ENCODE measurements at regions not wholly inside any gene's neighbourhood (a gene's known extent, or its start where the extent isn't known, plus 50 kb on each side); places are given as distances from the start of the nearest gene placed in this dataset.

DNA sequence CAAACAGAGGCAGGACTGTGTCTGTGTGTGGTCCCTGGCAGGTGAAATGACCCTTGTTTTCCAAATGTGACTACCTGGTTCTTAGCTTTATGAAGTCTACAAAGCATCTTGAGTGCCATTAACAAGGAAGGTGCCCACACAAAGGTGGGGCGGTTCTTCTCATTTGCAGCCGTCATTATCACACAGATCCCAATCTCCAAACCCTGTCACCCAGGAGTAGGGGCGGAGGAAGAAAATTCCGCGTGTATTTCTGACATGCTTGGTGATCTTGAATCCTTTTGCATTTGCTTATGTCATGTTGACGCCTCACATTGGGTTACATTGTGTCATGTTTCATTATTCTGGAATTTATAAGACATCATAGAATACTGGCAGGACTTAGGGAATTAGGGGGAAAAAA, 277.3 kb downstream of the VRK1 start:
- dilution Hi-C loops (cut with HindIII; ENCODE audit: low sequenced_read_pairs, unreplicated experiment) (no loop called here), in situ Hi-C loops (cut with MboI; ENCODE audit: low sequenced_read_pairs) (no loop called here), intact Hi-C loops (cut with micrococcal nuclease) (no loop called here)
- H3K79me1 ChIP-seq (ENCODE audit: low read depth in 1 of 2, low read length in 2 of 2) = no peaks in the 10 kb centered on the region
- no peak overlapping the region for H3K4ac ChIP-seq (ENCODE audit: low read depth, low read length)
- BruUV-seq (replicated peaks) = no TSS peak
- H3K9me1 ChIP-seq (ENCODE audit: insufficient read depth, low read length) = no peaks in the 10 kb centered on the region
- H2AK5ac ChIP-seq (ENCODE audit: low read depth, low read length) = no peak overlapping the region
- H2AFZ ChIP-seq (replicated peaks; ENCODE audit: low read length, poor library complexity) = no peak overlapping the region
- POLR2A ChIA-PET (ENCODE audit: unreplicated experiment) = no interaction called here
- no peak overlapping the region for H3K23ac ChIP-seq (ENCODE audit: low read depth, low read length)
- H4K8ac ChIP-seq (ENCODE audit: low read depth in 2 of 2, low read length in 2 of 2) = no peak overlapping the region
- H2BK15ac ChIP-seq (ENCODE audit: low read depth, low read length) = no peak overlapping the region
- no CpG with 5 or more reads among the region's 6 CpGs for WGBS, 2 experiments (ENCODE audit: extremely low coverage in 2 of 2, insufficient read length in 1 of 2)
- no peak overlapping the region for H2BK120ac ChIP-seq (ENCODE audit: low read depth, low read length)
- no peak overlapping the region for H3K4me3 ChIP-seq (ENCODE audit: insufficient read depth, low read depth, low read length)
- no peak overlapping the region for H2BK5ac ChIP-seq (ENCODE audit: low read depth, low read length, poor library complexity, severe bottlenecking)
- H3K18ac ChIP-seq (ENCODE audit: low read depth, low read length) = no peak overlapping the region
- H3K9me3 ChIP-seq (ENCODE audit: control insufficient read depth, insufficient read depth, low read length) = peaks cover 28% of the 10 kb centered on the region
- no peak overlapping the region for H3K14ac ChIP-seq (replicated peaks; ENCODE audit: low read depth, low read length)
- H2AK9ac ChIP-seq (replicated peaks; ENCODE audit: low read depth, low read length, poor library complexity) = no peak overlapping the region
- no peak for DNase-seq
- H3K9ac ChIP-seq (ENCODE audit: low read depth, low read length) = no peak overlapping the region
- ATAC-seq (ENCODE audit: low read depth) = no peak
- no peak overlapping the region for H3K56ac ChIP-seq (ENCODE audit: extremely low read depth, insufficient read depth, low read length)
- H2BK20ac ChIP-seq (ENCODE audit: low read depth, low read length) = no peak overlapping the region
- H3K36me3 ChIP-seq (ENCODE audit: control insufficient read depth, insufficient read depth, low read length) = no peaks in the 10 kb centered on the region
- no peak overlapping the region for H4K91ac ChIP-seq (ENCODE audit: insufficient read depth, low read depth, low read length)
- no peaks in the 10 kb centered on the region for H4K20me1 ChIP-seq (ENCODE audit: insufficient read depth, low read length)
- H4K5ac ChIP-seq (ENCODE audit: low read depth, low read length) = no peak overlapping the region
- H3K27me3 ChIP-seq (ENCODE audit: control insufficient read depth, insufficient read depth, low read length) = no peaks in the 10 kb centered on the region
- H3K4me2 ChIP-seq (ENCODE audit: low read depth, low read length) = no peak overlapping the region
- H3K27ac ChIP-seq (ENCODE audit: insufficient read depth, low read length) = no peak overlapping the region
- CTCF ChIA-PET = no interaction called here
- TF ChIP-seq, protein P1, sequence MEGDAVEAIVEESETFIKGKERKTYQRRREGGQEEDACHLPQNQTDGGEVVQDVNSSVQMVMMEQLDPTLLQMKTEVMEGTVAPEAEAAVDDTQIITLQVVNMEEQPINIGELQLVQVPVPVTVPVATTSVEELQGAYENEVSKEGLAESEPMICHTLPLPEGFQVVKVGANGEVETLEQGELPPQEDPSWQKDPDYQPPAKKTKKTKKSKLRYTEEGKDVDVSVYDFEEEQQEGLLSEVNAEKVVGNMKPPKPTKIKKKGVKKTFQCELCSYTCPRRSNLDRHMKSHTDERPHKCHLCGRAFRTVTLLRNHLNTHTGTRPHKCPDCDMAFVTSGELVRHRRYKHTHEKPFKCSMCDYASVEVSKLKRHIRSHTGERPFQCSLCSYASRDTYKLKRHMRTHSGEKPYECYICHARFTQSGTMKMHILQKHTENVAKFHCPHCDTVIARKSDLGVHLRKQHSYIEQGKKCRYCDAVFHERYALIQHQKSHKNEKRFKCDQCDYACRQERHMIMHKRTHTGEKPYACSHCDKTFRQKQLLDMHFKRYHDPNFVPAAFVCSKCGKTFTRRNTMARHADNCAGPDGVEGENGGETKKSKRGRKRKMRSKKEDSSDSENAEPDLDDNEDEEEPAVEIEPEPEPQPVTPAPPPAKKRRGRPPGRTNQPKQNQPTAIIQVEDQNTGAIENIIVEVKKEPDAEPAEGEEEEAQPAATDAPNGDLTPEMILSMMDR (conservative IDR thresholded peaks at IDR 0.05; ENCODE audit: low read depth, low read length) = no peak
- no peak for TF ChIP-seq FOS (IDR thresholded peaks at IDR 0.05; ENCODE audit: low read depth, low read length)
- TF ChIP-seq, protein P2, sequence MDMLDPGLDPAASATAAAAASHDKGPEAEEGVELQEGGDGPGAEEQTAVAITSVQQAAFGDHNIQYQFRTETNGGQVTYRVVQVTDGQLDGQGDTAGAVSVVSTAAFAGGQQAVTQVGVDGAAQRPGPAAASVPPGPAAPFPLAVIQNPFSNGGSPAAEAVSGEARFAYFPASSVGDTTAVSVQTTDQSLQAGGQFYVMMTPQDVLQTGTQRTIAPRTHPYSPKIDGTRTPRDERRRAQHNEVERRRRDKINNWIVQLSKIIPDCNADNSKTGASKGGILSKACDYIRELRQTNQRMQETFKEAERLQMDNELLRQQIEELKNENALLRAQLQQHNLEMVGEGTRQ (IDR thresholded peaks at IDR 0.05; ENCODE audit: low read depth, low read length) = no peak
- TF ChIP-seq RAD21 (IDR thresholded peaks at IDR 0.05; ENCODE audit: low read length) = no peak
- TF ChIP-seq RCOR1 (IDR thresholded peaks at IDR 0.05; ENCODE audit: insufficient replicate concordance, low read length) = no peak
- TF ChIP-seq MAZ (IDR thresholded peaks at IDR 0.05; ENCODE audit: borderline replicate concordance, low read depth, low read length) = no peak
- H3K4me1 ChIP-seq (ENCODE audit: control insufficient read depth, insufficient read depth, low read length) = no peaks in the 10 kb centered on the region

Measured in IMR-90 (cell line).